H54 (cell line): ENCODE measurements at regions not wholly inside any gene's neighbourhood (a gene's known extent, or its start where the extent isn't known, plus 50 kb on each side); places are given as distances from the start of the nearest gene placed in this dataset.

Source experiments
- DNase-seq: peaks from one replicate; pipeline ENCODE4 v3.0.0; 2011; ENCODE audit warnings: low spot score, mixed read lengths; ENCODE audit not compliant: insufficient read length
- FAIRE-seq: peaks from 3 replicates; lab custom pipeline; 2011; peaks lifted over from hg19 to GRCh38; lab: Jason Lieb, UNC
- POLR2A ChIP-seq: IDR thresholded peaks from 2 replicates; pipeline ENCODE4 v1.6.1; 2011; ENCODE audit warnings: low read depth, mild to moderate bottlenecking, low read length

- TF ChIP-seq POLR2A: no peak
Observed at GRCh38 chr2:239756790-239757760, 268.1 kb downstream of the NDUFA10 start.

GRCh38 chr2:239756031-239756789, 268.9 kb downstream of the NDUFA10 start:
- DNase-seq (no peak), FAIRE-seq (no peak)
- TF ChIP-seq POLR2A: no peak

More at GRCh38 chr2:239756790-239757760, 268.1 kb downstream of the NDUFA10 start:
- FAIRE-seq (no peak), DNase-seq (no peak)

- FAIRE-seq (no peak), DNase-seq (no peak)
- no peak for TF ChIP-seq POLR2A
Observed at GRCh38 chr2:239753401-239753837, 271.7 kb downstream of the NDUFA10 start.

GRCh38 chr2:239752951-239753350, 272.2 kb downstream of the NDUFA10 start:
- no peak for DNase-seq
- FAIRE-seq: no peak
- TF ChIP-seq POLR2A: no peak

DNA sequence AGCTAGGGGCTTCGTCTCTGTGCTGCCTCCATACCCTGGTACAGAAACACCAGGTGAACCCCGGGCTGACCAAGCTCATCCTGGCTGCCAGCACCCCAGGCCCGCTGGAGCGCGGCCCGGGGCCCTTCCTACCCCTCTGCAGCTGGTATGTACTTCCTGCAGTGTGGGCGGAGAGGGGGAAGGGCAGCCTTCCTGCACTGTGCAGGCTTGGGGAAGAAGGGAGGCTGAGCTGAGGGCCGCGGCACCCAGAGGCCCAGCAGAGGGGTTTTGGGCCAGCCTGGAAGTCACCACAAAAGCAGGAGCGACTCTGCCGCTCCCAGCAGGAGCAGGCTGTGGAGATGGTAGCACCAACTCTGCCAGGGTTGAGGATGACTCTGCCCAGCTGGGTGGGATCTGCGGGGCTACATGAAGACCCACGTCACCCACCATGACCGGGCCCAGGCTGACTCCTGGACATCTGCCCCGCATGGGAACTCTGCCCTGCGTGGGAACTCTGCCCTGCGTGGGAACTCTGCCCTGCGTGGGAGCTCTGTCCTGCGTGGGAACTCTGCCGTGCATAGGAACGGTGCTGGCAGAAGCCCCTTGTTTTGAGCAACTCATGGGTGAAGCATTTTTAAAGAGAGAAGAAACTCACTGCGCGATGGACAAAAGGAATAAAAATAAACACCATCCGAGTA, 273.3 kb downstream of the NDUFA10 start:
- TF ChIP-seq POLR2A: no peak
- DNase-seq: no peak
- FAIRE-seq: no peak

DNA sequence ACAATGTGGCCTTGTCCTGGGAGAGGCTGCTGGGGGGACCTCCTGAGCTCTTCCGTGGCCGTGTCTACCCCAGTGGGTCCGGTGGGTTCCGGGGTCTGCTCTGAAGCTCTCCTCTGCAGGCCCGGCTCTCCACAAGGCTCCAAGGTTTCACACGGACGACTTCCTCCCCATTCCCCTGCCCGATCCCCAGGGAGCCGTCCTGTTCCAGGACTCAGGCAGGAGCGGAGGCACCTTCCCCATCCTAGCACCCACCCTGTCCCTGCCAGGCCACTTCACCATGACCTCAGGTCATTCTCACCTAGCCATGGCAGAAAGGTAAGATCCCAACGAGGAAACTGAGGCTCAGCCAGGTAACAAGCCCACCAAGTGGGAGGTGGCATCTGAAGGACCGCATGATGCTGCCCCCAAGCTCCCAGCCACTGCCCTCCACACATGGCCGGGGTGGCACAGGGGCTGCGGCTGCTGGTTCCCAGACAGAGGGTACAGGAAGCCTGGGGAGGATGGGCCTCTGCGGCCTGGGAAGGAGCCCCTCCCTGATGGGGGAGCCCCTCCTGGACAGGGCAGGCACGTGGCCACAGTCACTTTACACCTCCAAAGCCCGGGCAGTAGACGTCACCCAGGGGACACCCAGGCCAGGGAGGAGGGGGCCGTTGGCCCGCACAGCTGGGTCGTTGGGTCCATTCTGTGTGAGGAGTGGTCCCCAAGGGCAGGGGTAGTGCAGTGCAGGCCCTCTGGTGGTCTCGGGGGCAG, 274.0 kb downstream of the NDUFA10 start:
- TF ChIP-seq POLR2A: no peak
- no peak for FAIRE-seq

GRCh38 chr2:239750045-239750835, 274.9 kb downstream of the NDUFA10 start:
- no peak for FAIRE-seq

More for the DNA sequence above, 274.0 kb downstream of the NDUFA10 start:
- DNase-seq: no peak

DNA sequence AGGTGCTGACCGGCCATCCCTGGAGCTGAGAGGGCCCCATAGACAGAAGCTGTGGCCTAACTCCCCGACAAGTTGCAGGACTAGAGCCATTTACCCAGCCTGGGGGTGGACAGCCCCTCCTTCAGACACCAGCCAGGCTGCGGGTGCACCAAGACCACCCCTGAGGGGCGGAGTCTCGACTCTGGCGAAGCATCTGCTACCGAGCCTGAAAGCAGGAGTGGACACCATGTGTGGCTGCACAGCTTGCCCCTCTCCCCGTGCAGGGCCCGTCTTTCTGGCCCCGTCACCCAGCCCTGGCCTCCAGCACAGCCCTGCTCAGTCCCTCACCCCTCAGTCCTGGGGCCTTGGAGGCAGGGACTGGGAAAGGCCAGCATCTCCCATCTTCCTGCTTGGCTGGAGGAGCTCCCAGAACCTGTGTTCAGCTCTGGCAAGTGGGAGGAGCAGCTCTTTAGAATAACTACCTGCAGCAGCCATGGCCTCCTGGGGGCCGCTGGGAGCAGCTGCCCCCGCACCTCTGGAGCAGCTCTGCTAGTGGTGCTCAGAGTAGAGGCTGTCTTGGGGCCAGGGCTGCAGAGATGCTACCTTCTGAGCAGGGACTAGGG, 275.8 kb downstream of the NDUFA10 start:
- DNase-seq (no peak), FAIRE-seq (no peak)
- TF ChIP-seq POLR2A: no peak

More at GRCh38 chr2:239750045-239750835, 274.9 kb downstream of the NDUFA10 start:
- no peak for DNase-seq
- TF ChIP-seq POLR2A: no peak

GRCh38 chr2:239748811-239749210, 276.3 kb downstream of the NDUFA10 start:
- TF ChIP-seq POLR2A: no peak
- no peak for FAIRE-seq
- DNase-seq: no peak

DNA sequence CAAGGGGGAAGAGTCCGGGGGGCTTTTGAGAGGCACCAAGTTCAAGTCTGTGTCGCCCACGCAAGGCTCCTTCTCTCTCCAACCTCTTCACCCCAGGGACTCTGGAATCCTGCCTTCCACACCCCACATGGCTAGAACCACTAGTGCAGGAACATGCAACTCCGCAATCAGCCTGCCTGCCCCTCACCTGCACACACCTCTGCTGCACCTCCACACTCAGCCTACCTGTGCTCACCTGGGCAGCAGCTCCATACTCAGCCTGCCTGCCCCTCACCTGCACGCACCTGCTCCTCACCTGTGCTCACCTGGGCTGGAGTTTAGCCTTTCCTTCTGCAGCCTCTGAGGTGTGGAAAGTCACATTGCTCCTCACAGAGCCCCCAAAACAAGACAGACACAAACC, 277.4 kb downstream of the NDUFA10 start:
- TF ChIP-seq POLR2A: no peak
- no peak for FAIRE-seq

DNA sequence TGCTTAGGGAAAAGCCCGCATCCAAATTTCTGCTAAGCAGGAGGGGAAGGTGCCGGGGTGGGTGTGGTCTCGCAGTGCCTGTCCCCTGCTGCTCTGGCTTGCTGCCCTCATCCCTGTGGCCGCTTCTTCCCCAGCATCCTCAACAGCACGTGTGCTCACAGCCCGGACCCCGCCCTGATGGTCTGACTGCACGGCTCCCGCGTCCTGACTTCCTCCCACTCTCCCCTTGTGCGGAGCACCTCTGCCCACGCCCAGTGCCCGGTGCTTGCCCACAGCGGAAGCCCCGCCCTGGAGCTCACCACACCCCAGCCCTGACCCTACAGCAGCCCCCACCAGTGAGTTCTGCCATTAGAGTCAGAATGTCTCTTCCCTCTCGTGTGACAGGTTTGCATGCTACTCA, 277.9 kb downstream of the NDUFA10 start:
- no peak for DNase-seq
- no peak for FAIRE-seq
- no peak for TF ChIP-seq POLR2A

More for the DNA sequence above, 277.4 kb downstream of the NDUFA10 start:
- DNase-seq: no peak

DNA sequence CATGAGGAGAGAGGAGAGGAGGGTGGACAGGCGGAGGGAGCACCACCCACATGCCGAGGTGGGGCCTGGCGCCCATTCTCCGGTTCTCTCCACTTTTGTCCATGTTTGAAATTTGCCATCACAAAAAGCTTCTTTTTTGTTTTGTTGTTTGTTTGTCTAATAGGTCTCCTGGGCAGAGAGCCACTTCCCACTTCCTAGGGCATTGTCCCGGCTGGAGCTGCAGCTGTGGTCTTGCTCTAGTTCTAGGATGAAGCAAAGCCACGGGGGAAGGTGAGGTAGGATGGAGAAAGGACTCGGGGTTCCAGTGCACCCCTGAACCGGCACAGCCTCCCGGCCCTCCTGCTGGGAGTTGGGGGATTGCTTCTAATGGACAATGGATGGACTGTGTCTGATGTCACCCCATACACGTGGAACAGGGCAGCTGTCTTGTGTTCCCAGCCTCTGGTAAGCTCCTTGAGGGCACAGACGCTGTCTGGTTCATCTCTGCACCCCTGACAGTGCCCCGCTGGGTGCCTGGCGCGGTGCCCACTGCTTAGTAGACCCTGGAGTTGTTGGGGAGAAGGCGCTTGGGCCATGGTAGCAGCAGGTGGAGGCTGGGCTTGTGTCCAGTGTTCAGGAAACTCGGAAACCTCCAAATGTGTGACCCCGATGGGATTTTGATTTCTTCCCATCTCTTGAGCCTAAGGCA, 278.4 kb downstream of the NDUFA10 start:
- no peak for TF ChIP-seq POLR2A
- FAIRE-seq (no peak), DNase-seq (no peak)
